SU-DHL-6 (cell line): ENCODE measurements at regions not wholly inside any gene's neighbourhood (a gene's known extent, or its start where the extent isn't known, plus 50 kb on each side); places are given as distances from the start of the nearest gene placed in this dataset.

Experiments used
- CTCF ChIP-seq: fragments of 200-600 bp; sonication (generic); IDR thresholded peaks from one replicate; pipeline ENCODE4 v1.5.1; 2017; ENCODE audit warnings: antibody characterized with exemption, mild to moderate bottlenecking, low read length, moderate library complexity; ENCODE audit not compliant: insufficient read depth, poor library complexity, severe bottlenecking
- EZH2phosphoT487 ChIP-seq: fragments of 200-600 bp; sonication (generic), shearing (Covaris generic); conservative IDR thresholded peaks from 2 replicates; pipeline ENCODE4 v1.6.1; 2018; ENCODE audit warnings: mild to moderate bottlenecking, antibody characterized with exemption, low read length, moderate library complexity, mixed read lengths

DNA sequence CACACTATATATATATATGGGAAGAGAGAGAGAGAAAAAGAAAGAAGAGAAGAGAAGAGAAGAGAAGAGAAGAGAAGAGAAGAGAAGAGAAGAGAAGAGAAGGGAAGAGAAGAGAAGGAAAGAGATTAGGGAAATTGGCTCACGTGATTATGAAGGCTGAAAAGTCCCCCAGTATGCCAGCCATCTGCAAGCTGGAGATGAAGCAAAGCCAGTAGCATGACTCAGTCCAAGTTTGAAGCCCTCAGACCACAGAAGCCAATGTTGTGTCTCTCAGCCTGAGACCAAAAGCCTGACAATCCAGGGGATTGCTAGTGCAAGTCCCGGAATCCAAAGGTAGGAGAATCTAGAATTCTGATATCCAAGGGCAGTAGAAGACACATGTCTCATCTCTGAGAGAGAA, 206.3 kb upstream of the PRSS1 start:
- TF ChIP-seq CTCF (no peak), EZH2phosphoT487 (no peak)
